Prostate gland (tissue), 2 donors: ENCODE measurements at regions not wholly inside any gene's neighbourhood (a gene's known extent, or its start where the extent isn't known, plus 50 kb on each side); places are given as distances from the start of the nearest gene placed in this dataset.

Experiments used
- POLR2AphosphoS5 ChIP-seq: sonication (generic); formaldehyde crosslinking; IDR thresholded peaks from one replicate; pipeline ENCODE4 v1.6.1; 2017; ENCODE audit warnings: antibody characterized with exemption
- TF ChIP-seq, protein P1 (sequence below), 4 experiments: fragments of 200-600 bp in 2 of 4; fragments of 450-650 bp in 2 of 4; sonication (generic) in 2 of 4; IDR thresholded peaks; 1 replicate in 3 of 4; 2 replicates in 1 of 4; pipeline ENCODE4 v1.5.1; 2016 to 2019; ENCODE audit warnings: antibody characterized with exemption in 4 of 4, mild to moderate bottlenecking in 2 of 4, moderate library complexity in 2 of 4

DNA sequence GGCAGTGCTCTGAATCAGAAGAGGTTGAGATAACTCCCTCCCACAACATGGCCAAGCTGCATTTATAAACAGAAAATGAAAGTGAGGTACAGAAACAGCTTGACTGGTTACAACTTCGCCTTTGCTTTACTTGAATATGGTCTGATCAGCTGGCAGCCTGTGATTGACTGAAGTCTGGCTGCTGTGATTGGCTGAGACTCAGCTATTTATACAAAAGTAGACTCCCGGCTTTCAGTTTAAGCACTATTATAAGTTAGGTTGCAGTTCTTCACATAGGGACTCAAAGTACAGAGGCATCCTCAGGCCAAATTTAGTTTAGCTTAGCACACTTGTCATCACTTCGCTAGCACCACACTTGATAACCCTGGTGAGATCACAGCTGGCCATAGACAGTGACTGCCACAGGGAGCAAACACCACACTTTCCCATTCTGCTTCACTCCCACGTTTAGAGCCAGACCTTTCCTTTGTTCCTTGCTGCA is 362.6 kb downstream of the EPM2A start:
- TF ChIP-seq, protein P1, sequence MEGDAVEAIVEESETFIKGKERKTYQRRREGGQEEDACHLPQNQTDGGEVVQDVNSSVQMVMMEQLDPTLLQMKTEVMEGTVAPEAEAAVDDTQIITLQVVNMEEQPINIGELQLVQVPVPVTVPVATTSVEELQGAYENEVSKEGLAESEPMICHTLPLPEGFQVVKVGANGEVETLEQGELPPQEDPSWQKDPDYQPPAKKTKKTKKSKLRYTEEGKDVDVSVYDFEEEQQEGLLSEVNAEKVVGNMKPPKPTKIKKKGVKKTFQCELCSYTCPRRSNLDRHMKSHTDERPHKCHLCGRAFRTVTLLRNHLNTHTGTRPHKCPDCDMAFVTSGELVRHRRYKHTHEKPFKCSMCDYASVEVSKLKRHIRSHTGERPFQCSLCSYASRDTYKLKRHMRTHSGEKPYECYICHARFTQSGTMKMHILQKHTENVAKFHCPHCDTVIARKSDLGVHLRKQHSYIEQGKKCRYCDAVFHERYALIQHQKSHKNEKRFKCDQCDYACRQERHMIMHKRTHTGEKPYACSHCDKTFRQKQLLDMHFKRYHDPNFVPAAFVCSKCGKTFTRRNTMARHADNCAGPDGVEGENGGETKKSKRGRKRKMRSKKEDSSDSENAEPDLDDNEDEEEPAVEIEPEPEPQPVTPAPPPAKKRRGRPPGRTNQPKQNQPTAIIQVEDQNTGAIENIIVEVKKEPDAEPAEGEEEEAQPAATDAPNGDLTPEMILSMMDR (IDR thresholded peaks at IDR 0.05), result no peak
- no peak for TF ChIP-seq POLR2AphosphoS5
